ENCODE measurements at regions not wholly inside any gene's neighbourhood (a gene's known extent, or its start where the extent isn't known, plus 50 kb on each side); places are given as distances from the start of the nearest gene placed in this dataset.
"Not testable (repeated sequence)": the region's sequence is repeated elsewhere in the genome, so short reads cannot be mapped to it uniquely, and the experiment has no call there.

DNA sequence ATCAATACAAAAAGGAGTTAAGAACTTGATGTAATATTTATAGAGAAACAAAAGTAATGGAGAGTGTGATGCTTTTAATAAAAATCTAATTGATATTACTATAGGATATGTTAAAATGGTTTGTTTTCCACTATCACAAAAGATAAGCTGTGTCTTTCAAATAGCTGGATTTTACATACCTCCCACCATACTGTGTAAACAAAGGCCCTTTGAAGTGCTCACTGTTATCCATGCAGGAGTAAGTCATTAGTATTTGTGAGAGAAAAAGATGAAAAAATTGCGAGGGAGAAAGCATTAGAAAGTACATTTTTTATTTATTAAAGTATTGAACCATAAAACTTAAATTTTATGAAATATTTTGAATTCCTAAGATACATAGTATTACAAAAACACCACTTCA lies 733.0 kb downstream of the GRIK2 start:
- DNase-seq (ENCODE audit: low spot score), result no peak

DNA sequence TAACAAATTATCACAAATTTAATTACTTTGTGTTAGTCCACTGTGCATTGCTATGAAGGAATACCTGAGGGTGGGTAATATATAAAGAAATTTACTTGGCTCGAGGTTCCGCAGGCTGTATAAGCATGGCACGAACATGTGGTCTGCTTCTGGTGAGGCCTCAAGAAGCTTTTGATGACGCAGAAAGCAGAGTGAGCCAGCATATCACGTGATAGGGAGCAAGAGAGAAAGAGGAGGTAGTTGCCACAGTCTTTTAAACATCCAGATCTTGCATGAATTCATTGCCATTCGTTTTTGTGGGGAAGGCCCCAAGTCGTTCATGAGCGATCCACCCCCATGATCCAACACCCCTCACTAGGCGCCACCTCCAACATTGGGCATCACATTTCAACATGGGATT lies 733.7 kb downstream of the GRIK2 start:
- DNase-seq (ENCODE audit: low spot score), result no peak

DNA sequence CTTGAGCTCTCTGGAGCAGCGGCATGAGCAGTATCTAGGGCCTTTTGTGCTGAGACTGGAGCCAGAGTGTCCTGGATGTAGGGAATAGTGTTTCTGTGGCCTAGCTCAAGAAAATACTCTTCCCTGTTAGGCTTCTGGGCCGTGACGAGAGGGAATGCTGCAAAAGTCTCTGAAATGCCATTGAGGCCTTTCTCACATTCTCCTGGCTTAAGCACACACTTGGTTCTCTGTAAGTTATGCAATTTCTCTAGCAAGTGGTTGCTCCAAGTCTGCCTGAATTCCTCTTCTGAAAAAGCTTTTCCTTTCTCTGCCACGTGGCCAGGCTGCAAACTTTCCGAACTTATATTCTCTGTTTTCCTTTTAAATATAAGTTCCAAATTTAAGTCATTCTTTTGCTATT lies 744.4 kb downstream of the GRIK2 start:
- peak; percentile 9 for DNase-seq (ENCODE audit: low spot score)

DNA sequence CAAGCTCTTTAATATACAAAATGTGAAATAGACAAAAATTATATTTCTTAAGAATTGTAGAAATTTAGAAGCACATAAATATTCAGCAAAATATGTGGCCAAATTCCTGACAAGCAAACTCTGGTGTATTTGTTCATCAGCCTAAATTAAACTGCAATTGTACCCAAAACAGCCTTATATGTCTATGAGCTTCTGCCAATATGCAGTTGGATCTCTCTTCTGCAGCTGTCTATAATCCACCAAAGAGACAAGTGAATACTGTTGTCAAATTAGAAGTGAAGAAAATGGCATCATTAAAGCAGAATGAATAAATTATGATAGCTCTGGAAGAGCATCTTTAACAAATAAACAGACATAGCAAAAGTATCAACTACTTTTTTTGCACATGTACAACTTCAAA lies 755.7 kb downstream of the GRIK2 start:
- no peak for DNase-seq (ENCODE audit: low spot score)

DNA sequence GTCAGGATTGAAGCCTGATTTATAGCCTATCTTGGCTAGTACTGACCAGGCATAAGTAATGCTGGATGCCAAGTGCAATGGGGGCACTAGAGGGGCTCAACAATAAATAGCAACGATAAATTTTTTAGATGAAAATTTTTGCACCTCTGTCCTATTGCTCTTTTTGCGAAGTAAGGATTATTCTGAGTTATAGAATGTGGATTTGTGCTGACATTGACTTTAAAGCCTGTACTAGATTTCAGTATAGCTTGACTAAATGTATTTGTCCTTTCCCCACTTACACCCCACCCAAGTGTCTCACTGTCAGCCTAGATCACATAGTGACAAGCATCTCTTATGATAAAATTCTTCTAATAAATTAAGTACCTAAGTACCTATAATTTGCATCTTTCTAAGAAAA lies 757.0 kb downstream of the GRIK2 start:
- DNase-seq (ENCODE audit: low spot score), result no peak

DNA sequence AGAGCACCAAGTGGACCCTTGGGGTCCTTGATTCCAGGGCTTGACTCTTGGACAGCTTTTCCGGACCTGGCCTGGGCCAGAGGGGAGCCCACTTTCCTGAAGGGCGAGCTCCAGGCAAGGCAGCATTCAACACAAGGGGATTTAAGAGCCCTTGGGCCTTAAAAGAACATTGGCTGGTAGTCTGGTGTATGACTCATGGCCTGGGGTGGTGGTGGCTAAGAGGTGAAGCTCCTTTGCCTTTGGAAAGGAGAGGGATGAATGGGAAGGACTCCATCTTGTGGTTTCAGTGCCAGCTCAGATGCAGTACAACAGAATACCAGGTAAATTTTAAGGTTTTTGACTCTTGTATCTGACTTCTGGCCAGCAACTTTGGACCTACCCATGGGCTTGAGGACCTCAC lies 760.7 kb downstream of the GRIK2 start:
- no peak for DNase-seq (ENCODE audit: low spot score)

DNA sequence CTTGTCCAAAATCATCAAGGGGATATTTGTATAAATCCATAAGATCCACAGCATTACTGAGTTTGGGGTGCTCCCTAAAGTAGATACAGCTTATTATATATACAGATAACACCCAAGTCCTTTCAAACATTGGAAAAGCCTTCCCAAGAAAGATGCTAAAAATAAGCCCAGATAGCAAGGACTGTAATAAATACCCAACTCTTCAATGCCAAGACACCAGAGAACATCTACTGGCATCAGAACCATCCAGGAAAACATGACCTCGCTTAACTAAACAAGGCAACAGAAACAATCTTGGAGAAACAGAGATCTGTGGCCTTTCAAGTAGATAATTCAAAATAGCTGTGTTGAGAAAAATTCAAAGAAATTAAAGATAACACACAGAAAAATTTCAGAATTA lies 761.4 kb downstream of the GRIK2 start:
- no peak for DNase-seq (ENCODE audit: low spot score)

DNA sequence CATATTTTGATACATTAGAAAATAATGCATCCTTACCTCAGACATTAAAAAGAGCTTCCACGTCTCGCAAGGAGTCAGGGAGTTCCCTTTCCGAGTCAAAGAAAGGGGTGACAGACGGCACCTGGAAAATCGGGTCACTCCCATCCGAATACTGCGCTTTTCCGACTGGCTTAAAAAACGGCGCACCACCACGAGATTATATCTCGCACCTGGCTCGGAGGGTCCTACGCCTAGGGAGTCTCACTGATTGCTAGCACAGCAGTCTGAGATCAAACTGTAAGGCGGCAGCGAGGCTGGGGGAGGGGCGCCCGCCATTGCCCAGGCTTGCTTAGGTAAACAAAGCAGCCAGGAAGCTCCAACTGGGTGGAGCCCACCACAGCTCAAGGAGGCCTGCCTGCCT lies 776.3 kb downstream of the GRIK2 start:
- DNase-seq (ENCODE audit: low spot score), result not testable (repeated sequence)

DNA sequence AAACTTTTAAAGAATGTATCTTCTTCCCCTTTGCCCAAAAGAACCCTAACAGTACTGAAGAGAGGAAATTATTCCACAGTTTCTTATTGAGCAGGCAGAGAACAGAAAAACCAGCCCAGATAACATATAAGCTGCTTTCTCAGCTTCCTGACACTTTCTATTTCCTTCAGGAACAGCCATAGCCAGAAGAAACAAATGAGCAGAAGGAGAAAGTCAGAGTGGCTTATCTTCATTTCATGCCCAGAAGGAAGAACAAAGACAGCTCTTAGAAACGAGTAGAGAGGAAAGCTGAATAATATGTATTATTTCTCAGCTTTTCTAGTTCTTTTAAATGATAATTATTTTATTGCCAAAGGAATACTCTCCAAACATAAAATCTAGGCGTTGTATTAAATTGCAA lies 793.7 kb downstream of the GRIK2 start:
- no peak for DNase-seq (ENCODE audit: low spot score)

DNA sequence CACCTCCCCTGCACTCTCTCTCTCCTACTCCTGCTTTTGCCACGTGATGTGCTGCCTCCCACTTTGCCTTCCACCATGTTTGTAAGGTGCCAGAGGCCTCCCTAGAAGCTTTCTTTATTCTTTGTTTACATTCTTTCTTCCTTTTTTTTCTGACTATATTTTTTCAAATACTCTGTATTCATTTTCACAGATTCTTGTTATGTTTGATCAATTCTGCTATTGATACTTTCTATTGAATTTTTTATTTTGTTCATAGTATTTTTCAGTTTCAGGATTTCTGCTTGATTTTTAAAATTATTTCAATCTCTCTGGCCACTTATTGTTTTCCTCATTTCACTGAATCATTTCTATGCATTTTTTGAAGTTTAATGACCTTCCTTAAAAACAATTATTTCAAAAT lies 801.8 kb downstream of the GRIK2 start:
- DNase-seq (ENCODE audit: low spot score), result no peak

DNA sequence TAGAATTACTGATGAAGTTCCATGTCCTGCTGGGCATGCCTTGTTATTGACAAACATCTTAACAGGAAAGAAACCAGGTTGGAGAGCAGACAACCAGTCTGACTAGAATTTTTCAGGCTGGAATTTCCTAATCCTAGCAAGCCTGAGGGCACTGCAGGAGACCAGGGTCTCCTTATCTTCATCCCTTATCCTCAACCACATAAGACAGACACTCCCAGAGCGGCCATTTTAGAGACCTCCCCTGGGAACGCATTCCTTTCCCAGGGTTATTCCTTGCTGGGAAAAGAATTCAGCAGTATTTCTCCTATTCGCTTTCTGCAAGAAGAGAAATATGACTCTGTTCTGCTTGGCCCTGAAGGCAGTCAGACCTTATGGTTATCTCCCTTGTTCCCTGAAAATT lies 803.7 kb downstream of the GRIK2 start:
- DNase-seq (ENCODE audit: low spot score), result no peak

DNA sequence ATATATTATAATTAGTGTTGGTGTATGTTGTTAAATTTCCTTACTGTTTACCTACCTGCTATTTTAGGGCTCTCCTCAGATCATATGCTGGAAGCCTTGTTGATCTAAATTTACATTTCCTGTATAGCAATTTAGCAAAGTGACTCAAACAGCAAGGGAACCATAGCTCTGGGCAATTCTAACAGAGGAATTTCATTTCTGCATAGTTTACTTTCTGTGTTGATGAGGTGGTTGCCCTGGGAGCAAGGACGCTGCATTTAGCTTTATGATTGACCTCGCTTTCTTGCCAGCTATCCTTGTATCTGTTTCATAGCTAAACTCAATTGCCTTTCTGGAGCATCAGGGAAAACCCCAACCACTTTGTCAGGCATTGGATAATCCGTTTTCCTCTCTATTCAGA lies 810.8 kb downstream of the GRIK2 start:
- no peak for DNase-seq (ENCODE audit: low spot score)

DNA sequence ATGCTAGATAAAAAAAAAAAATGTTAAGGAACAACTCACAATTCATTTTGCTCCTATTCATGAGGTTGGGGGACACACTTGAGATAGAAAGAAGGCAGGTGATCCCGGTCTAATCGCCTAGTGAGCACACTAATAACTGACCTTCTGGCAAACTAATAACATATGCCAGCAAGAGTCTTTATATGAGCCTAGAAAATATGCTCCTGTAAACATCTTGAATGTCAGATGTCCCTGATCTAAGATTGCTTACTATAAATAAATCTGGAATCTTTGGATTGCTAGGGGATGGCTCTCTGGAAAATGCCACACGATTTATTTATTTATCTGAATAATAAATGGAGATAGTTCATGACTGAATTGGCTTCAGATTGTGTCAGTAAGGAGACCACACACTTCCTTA lies 821.9 kb downstream of the GRIK2 start:
- no peak for DNase-seq (ENCODE audit: low spot score)

DNA sequence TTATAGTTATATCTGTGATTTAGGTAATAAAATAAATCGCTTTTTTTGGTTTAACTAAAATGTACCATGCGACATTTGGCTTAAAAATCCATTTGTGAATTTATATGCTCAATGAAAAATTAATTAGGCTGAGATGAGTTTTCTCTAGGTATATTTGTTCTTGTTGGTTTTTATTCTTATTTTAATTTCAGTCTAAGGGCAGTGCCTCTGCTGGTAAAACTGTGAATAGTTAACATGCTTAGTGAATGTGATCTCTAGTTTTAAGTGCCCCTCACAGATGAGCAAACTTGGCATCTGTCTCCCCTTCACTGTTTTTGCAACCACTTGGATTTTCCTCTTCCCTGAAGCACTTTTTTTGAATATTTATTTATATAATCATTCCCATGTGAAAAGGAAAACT lies 822.7 kb downstream of the GRIK2 start:
- no peak for DNase-seq (ENCODE audit: low spot score)

DNA sequence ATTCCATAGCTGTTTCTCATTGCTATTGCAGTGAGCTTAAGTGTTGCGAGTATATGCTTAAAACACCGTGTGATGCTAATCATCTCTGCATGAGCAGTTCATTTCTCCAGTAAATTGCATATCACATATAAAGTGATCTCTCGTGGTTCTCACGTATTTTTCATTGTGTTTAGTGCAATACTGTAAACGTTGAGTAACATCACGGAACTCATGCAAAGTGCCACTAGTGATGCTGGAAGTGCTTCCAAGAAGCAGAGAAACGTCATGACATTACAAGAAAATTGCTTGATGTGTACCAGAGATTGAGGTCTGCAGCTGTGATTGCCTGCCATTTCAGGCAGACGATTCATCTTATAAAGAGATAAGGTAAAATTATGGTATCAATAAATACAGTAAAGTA lies 830.4 kb downstream of the GRIK2 start:
- no peak for DNase-seq (ENCODE audit: low spot score)

DNA sequence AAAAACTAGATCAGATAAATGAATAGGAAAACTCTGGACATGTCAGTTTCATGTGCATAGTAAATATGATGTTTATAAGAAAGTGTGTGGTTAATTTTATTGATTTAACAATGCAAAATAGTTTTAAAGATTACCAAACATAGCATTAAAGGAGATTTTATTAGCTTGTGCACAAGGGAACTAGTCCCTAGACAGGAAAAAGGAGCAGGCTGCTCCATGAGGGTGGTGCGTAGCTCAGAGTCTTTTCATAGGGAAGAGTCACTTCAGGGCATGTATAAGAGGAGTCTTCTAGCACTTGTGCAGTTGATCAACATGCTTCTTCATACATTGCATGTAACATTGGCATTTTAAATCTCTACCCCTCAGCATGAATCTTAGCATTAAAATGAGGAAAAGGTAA lies 835.8 kb downstream of the GRIK2 start:
- no peak for DNase-seq (ENCODE audit: low spot score)
